ELR (cell line): ENCODE measurements at regions not wholly inside any gene's neighbourhood (a gene's known extent, or its start where the extent isn't known, plus 50 kb on each side); places are given as distances from the start of the nearest gene placed in this dataset.
"Not testable (repeated sequence)": the region's sequence is repeated elsewhere in the genome, so short reads cannot be mapped to it uniquely, and the experiment has no call there.

ENCODE experiments used
- DNase-seq: peaks from one replicate; pipeline ENCODE4 v3.0.0-alpha.2; 2015; ENCODE audit warnings: low read depth

DNA sequence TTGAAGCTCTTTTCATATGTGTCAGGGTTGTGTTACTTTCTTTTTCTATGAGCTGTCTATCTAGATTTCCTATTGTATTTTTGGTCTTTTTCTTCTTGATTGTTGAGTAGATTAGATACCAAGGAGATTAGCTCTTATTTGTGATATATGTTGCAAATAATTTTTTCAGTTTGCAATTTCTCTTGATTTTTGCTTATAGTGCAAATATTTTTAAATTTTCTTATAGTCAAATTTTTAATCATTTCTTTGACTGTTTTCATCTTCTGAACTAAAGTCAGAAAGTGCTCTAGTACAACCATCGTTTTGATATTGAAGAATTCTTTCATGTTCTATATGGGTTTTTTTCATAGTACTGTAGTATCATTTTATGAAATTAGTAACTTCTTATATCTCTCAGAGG is 193.7 kb downstream of the OSTF1 start:
- no peak for DNase-seq

DNA sequence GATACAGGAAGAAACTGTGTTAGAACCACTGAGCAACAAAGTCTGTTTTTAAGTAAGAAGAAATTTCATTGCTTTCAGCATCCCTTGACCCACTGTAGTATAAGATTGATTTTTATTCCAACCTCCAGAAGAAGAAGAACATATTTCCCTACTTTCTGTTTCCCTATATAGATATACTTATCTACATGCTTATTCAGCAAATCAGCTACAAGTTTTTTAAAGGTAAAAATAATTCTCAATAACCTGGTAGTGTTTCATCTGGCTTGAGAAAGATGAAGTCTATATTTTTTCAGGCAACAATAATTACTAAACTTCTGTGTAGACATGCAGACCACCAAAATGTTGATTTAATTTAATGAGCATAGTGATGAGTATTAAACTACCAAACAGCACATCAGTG is 201.0 kb downstream of the OSTF1 start:
- DNase-seq = no peak

DNA sequence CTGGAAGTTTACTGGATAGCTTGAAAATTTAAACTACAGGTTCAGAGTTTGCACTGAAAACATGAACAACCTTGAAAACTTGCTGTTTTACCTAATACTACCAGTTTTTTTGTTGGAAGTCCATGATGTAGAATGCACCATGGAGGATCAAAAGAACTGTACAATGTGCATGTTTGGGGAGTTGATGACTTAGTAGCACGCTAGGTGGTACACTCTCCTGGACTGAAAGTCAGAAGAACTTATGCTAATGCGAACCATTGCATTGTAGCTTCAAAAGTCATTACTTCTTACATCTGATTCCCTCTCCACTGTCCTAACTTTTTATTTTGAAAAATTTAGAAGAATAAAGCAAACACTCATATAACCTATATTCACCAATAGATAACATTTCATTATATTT is 211.0 kb downstream of the OSTF1 start:
- DNase-seq = peak; percentile 6

DNA sequence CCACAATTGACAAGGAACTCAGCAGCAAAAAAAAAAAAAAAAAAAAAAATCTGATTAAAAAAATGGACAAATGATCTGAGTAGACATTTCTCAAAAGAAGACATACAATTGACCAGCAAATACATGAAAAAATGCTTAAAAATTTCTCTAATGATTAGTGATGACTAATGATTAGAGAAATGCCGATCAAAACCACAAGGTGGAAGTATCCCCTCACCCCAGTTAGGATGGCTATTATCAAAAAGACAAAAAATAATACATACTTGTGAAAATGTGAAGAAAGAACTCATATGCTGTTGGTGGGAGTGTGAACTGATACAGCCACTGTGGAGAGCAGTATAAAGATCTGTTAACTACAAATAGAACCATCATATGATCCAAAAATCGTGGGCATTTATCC is 245.3 kb downstream of the OSTF1 start:
- no peak for DNase-seq

DNA sequence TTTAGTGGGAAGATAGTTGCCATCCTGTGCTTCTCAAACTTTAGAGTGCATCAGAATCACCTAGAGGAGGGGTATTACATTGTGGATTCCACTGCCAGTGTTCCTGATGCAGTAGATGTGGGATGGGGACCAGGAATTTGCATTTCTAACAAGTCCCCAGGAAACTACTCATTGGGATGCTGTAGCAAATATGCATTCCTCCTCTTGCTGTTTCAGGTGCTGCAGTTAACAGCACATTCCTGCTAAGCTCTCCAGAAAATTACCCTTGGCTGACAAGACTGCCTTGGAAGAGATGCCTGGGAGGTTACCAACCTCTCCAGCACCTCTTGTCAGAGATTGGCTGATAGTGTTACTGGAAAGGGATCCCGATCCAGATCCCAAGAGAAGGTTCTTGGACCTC is 270.5 kb downstream of the OSTF1 start:
- no peak for DNase-seq

DNA sequence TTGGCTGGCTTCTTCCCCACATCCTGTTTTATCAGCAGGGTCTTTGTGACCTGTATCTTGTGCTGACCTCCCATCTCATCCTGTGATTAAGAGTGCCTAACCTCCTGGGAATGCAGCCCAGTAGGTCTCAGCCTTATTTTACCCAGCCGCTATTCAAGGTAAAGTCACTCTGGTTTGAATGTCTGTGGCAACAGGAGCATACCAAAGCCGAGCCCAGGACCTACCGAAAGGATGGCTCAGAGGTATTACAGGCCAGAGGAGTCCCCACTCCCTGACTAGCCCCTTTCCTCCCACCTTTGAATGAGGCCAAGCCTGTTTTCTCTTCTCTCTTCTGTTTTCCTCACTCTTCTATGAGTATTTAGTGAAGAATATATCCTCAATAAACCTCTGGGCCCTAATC is 271.3 kb downstream of the OSTF1 start:
- DNase-seq = no peak

DNA sequence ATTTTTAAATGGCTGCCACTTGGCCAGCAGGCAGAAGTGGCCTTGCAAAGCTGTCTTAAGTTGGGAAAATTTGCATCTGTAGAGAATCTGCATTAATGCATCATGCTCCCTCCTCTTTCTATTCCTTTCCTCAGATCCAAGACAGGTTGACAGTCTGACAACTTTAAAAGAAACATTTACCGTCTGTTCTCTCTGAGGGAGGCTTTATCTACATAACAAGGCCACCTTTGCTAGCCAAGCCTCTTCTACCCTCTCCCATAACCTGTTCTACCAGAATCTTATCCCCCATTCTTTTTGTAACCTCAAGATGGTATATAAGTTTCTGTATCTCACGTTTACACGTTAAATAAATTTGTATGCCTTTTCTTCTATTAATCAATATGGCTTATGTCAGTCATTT is 271.9 kb downstream of the OSTF1 start:
- no peak for DNase-seq

DNA sequence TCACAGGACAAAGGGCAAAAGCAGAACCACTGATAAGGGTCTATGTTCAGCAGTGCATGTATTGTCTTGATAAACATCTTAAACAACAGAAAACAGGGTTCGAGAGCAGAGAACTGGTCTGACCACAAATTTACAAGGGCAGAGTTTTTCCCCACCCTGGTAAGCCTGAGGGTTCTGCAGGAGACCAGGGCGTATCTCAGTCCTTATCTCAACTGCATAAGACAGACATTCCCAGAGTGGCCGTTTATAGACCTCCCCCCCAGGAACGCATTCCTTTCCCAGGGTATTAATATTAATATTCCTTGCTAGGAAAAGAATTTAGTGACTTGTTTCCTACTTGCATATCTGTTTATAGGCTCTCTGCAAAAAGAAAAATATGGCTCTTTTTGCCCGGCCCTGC is 274.1 kb downstream of the OSTF1 start:
- not testable (repeated sequence) for DNase-seq

DNA sequence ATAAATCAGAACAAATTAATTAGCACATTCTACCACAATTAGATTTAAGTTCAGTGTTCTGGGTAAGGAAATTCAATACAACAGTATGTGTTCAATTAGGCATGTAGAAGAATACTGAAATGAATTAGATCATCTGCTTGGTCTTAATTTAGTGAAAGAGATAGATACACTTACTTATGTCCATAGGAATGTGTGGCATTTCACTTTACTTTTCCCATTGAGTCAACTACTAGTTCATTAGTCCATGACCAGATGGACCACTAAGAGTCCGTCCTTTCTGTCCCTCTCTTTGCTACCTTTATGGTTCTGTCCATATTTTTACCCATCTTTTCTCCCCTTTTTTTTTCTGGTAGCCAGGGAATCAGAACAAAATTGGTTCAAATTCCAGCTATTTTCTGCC is 276.9 kb downstream of the OSTF1 start:
- DNase-seq = no peak

DNA sequence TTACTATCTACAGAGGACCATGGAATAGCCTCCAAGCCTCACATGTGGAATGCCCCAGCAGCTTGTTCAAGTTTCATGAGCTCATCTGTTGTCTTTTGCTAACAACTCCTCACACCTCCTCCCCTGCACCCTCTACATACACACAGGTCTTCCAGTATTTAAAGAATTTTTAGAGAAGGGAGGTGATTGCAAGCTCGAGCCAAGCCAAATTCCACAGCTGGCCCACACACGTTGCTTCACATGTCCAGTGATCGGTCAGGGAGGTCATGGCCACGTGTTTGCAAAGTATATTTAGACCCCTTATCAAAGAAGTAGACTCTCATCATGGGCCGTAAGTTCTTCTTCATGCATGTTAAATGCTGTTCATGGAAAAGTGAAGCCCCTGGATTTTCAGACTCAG is 281.7 kb downstream of the OSTF1 start:
- DNase-seq = no peak

DNA sequence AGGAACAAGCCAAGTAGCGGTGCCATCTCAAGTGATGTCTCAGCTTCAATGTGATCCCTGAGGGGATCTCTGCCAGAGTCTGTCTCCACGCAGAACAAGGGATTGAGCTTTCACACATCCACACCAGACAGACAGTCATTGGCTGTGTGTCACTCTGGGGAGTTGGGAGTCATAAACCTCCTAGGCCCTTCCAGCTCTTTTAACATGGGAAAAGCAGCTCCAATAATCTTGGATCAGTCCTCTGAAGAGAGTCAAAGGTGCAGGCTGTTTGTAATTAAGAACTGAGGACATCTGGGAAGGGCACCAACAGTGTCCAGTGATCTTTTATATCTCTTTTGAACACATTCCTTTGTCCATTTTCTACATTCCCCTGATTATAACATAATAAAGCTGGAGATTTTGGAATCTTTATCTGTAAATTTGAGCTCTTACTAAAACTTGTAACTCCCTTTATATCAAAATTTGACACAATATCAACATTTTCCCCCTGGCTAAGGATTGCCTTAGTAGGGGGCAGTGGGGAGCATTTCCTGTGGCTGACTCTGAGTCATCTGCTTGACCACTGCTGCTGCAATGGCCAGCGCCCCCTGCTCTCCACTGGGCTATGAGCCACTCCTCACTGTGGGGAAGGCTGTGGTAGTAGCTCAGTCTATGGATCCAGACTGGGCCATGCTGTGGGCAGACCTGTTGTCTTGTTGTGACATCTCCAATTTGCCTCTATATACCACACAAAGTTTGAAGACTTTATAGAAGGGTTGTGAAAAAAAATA is 284.4 kb downstream of the OSTF1 start:
- peak; percentile 2 for DNase-seq

DNA sequence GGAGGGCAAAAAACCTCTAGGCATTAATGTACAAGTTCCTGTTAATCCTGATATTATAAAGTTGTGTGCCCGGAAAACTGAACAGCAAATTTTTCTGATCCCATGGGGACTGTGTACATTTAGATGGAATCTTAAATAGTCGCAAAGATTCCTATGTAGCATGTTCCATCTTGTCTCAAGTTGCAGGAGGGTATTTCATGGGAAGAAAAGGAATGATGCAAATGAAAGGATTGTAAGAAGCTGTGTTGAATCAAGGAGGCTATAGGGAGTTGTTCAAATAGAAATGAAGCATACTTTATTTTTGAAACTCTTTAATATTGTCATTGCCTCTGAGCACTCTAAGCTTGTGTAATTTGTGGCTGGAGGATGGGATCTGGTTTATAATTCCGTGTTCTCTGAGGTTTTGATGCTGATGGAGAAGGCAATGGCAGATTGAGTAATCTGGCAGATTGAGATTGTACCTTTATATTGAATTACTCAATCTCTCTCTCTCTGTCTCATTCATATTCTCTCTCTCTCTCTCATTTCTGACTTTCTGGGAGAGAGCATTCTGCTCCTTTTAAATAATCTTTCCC is 288.5 kb downstream of the OSTF1 start:
- no peak for DNase-seq

DNA sequence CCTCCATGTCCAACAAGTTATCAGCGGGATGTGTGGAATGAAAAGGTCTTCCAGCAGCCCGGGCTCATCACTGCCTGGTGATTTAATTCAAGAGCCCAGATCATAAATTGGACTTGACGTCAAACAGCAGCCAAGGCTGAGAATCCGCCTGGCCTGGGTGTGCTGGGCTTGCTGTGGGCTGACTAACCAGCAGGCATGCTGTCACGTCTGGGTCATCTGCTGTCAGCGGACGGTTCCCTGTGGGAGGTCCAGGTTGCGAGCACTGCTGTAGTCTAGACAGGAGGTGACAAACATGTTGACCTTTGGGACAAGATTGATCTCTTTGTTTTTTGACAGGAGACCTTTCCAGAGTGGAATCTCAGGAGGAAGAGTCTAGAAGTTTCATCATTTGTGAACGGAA is 289.7 kb downstream of the OSTF1 start:
- DNase-seq = peak; percentile 5

DNA sequence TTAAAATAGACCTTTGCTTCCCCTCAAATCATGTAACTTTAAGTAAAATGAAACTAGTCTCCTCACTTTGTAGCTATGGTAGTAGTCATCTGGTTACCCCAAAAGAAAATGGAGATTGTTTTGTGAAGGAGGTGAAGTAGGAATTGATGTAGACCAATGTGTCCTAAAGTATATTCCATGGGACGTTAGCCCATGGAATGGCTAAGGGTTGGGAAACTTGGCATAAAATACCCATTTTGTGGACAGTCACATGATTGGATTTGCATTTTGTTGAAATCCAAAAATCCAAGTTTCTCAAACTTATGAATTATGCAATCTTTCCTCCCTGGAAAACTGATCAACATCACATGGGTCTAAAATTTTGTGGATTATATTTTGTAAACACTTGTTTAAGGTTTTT is 290.6 kb downstream of the OSTF1 start:
- no peak for DNase-seq

DNA sequence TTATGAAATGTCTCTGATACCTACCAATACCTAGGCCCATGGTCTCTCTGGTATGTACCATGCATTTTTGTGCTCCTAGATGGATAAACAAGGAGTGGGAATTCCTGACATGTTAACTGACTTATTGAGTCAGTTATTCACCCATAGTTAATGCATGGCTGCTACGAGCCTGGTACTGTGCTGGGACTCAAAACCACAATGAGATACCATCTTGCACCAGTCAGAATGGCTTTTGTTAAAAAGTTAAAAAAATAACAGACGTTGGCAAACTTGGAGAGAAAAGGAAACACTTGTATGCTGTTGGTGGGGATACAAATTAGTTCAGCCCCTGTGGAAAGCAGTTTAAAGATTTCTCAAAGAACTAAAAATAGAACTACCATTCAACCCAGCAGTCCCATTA is 293.8 kb downstream of the OSTF1 start:
- peak; percentile 10 for DNase-seq

DNA sequence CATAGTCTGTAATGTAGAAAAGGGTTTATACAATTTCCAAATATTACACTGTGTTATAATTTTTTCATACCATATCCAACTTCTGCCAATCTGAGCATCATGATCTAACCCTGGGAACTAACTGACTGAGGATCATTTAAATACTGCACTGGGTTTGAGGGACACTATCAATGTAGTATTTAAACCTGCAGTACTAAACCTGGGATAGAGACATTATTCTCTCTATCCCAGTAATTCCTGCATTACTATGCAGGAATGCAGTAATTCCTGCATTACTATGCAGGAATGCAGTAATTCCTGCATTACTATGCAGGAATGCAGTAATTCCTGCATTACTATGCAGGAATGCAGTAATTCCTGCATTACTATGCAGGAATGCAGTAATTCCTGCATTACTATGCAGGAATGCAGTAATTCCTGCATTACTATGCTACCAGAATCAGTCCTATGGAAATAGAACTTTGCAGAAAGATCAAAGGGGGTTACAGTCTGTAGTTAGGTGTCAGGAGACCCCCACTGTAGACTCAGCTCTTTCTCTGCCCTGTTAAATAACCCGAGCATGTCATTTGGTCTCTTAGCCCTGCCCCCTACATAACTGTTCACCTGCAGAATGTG is 295.2 kb downstream of the OSTF1 start:
- not testable (repeated sequence) for DNase-seq

DNA sequence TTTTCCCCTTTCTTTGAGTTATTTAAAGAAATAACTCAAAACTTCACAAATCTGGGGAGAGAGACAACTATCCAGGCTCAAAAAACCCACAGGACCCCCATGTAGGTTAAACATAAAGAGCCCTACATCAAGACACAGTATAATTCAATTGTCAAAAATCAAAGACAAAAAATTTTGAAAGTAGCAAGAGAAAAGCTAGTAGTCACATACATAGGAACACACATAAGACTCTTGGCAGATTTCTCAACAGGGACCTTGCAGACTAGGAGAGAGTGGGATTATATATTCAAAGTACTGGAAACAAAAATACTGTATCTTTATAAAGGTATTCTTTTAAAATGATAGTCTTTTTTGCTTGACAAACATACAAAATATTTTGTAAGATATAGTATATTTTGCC is 296.9 kb downstream of the OSTF1 start:
- DNase-seq = no peak

DNA sequence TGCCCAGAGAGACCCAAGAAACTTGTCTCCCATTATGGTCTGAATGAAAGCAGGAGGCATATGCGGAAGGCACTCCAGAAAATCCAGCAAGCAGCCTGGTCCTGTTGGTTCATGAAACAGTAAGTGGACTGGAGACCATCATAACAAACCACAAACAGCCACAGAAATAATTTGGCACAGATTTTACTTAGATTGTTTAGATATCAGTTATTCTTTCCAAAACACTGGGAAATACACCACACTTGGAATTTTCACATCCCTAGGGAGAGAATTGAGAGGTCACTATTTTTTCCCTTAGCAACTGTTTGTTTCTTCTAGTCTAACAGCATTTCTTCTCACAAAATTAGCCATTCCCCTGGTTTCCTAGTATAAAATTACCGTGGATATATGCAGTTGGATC is 300.8 kb downstream of the OSTF1 start:
- DNase-seq = no peak

DNA sequence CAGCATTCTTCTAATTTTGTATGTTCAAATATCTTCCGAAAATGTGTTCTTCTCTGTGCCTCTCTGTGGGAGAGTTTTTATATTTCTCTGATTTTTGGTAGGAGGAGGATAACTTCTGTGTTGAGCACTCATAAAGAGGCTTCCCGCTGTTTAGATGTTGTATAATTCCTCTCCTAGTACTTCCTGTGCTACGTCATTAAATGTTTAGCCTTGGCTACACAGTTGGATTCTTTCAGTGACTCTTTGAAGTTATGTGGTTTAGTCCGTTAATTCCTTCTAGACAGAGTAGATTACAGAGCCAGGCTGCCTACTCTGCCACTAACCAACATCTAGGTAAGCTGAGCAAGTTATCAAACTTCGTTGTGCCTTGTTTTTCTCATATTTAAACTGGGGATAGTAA is 302.6 kb downstream of the OSTF1 start:
- DNase-seq = peak; percentile 7

DNA sequence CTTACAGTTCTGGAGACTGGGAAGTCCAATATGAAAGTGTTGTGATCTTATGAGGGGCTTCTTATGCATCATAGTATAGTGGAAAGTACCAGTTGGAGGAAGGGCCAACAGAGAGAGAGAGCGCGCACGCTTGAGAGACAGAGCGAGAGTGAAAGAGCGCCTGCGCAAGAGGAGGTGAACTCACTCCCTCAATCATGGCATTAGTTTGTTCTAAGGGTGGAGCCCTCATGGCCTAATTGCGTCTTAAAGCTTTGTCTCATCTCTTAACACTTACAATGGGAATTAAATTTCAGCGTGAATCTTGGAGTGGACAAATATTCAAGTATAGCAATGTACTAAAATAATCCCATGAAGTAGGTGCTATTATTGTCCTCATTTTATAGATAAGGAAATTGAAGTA is 303.2 kb downstream of the OSTF1 start:
- no peak for DNase-seq

DNA sequence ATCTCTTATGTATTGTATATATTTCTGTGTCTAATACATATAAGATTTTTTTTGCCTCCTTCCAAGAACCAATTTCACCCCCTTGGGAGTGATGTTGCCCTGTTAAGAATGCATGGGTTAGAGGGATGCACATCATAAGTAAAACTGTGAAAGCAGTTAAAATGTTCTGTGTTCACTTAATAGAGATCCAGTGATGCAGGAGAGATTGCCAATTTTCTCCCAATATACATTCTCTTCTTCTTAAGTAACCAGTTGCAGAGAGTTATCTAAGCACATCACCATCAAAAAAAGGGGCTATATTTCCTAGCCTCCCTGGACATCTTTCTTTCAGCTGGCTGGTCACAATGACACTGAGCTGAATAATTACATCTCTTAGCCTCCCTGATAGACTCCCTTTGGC is 307.0 kb downstream of the OSTF1 start:
- no peak for DNase-seq

DNA sequence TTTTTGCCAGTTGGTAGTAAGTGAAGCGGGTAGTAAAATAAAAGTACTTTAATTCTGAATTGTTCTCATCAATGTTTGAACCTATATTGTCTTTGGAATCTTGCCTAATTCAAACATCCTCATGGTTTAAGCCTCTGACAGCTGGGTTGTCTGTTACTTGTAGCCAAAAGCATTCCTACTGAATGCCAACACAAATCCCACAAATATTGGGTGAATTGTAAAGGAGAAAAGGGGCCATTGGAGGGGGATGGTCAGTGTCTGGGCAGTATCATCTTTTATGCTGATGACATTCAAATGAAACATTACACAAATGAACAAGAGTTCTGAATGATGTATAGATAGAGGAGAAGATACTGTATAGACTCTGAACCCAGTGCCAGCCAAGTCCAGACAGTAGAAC is 309.5 kb downstream of the OSTF1 start:
- DNase-seq = no peak

DNA sequence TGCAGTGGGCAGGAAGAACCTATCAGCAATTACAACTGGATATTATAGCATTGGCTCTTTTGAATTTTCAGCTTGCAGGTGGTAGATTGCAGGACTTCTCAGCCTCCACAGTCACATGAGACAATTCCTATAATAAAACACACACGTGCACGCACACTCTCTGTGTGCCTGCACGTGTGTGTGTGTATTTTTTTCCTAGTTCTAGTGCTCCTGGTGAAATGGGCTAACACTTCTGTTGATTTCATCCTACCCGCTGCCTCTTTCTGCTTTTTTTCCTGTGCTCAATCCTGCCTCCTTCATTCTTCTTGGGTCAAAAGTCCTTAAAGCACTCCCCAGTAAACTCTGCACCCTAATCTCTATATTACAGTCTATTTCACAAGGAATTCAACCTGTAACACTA is 320.1 kb downstream of the OSTF1 start:
- no peak for DNase-seq

DNA sequence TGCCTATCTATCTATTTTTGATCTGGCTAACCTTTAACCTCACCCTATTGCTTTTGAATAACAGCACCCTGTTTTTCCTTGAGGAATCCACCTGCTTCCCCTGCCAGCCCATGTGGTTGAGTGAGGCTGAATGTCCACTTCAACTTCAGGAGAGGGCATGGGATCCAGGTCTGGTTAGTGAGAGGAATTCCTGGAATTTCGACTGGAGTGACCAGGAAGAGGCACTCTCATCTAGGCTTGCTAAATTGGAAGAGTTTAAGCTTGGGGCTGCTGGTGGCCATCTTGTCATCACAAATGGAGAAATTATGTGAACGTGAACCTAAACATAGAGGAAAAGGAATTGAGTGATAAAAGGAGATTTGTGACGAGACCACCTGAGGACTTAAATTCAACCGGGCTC is 322.1 kb downstream of the OSTF1 start:
- no peak for DNase-seq
